DMS53 (cell line): ENCODE measurements at regions not wholly inside any gene's neighbourhood (a gene's known extent, or its start where the extent isn't known, plus 50 kb on each side); places are given as distances from the start of the nearest gene placed in this dataset.

Experiments
- DNase-seq: peaks from one replicate; lab custom pipeline; 2025; lab: John Stamatoyannopoulos, UW

- DNase-seq, result no peak
Measured at GRCh38 chr13:20351281-20352022, 119.3 kb upstream of the GJB6 start.

GRCh38 chr13:20350819-20351218 lies 118.7 kb upstream of the GJB6 start:
- no peak for DNase-seq

- no peak for DNase-seq
Measured at GRCh38 chr13:20350382-20350763, 118.3 kb upstream of the GJB6 start.

- no peak for DNase-seq
Measured at GRCh38 chr13:20349564-20350381, 117.7 kb upstream of the GJB6 start.

GRCh38 chr13:20348645-20349408 lies 116.7 kb upstream of the GJB6 start:
- DNase-seq, result no peak

- no peak for DNase-seq
Measured at GRCh38 chr13:20348018-20348417, 115.9 kb upstream of the GJB6 start.

GRCh38 chr13:20344836-20345490 lies 112.8 kb upstream of the GJB6 start:
- DNase-seq, result no peak

- DNase-seq, result peak; percentile 51
Measured at GRCh38 chr13:20342311-20342710, 110.2 kb upstream of the GJB6 start.

GRCh38 chr13:20340759-20341171 lies 108.6 kb upstream of the GJB6 start:
- DNase-seq, result peak; percentile 28

GRCh38 chr13:20340136-20340758 lies 108.1 kb upstream of the GJB6 start:
- no peak for DNase-seq

GRCh38 chr13:20337884-20338551 lies 105.9 kb upstream of the GJB6 start:
- no peak for DNase-seq

GRCh38 chr13:20336761-20337160 lies 104.6 kb upstream of the GJB6 start:
- no peak for DNase-seq

GRCh38 chr13:20334309-20334708 lies 102.2 kb upstream of the GJB6 start:
- no peak for DNase-seq

GRCh38 chr13:20332361-20333096 lies 100.4 kb upstream of the GJB6 start:
- DNase-seq, result no peak

GRCh38 chr13:20331949-20332348 lies 99.8 kb upstream of the GJB6 start:
- DNase-seq, result peak; percentile 22

- no peak for DNase-seq
Measured at GRCh38 chr13:20331419-20331818, 99.3 kb upstream of the GJB6 start.

GRCh38 chr13:20326809-20327208 lies 94.7 kb upstream of the GJB6 start:
- no peak for DNase-seq

- no peak for DNase-seq
Measured at GRCh38 chr13:20326276-20326675, 94.2 kb upstream of the GJB6 start.

- DNase-seq, result no peak
Measured at GRCh38 chr13:20320885-20321284, 88.8 kb upstream of the GJB6 start.

GRCh38 chr13:20313896-20314295 lies 81.8 kb upstream of the GJB6 start:
- no peak for DNase-seq
